ENCODE measurements at regions not wholly inside any gene's neighbourhood (a gene's known extent, or its start where the extent isn't known, plus 50 kb on each side); places are given as distances from the start of the nearest gene placed in this dataset.
A peak's percentile ranks its signal among the peaks of the same experiment; 100 is the strongest.

DNA sequence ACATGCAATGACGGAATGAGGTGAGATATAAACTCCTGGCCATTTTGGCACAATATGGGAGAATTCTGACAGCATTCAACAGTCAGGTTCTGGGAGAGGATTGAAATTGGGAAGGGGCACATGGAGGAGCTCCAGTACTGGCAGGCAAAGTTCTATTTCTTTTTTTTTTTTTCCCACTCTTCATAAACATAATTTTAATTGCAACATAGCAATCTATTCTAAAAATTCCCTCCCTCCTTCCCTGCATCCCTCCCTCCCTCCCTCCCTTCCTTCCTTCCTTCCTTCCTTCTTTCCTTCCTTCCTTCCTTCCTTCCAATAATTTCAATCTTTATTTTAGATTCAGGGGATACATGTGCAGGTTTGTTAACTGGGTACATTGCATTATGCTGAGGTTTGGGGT, 93.2 kb downstream of the PTCSC3 start:
- no peak for DNase-seq

DNA sequence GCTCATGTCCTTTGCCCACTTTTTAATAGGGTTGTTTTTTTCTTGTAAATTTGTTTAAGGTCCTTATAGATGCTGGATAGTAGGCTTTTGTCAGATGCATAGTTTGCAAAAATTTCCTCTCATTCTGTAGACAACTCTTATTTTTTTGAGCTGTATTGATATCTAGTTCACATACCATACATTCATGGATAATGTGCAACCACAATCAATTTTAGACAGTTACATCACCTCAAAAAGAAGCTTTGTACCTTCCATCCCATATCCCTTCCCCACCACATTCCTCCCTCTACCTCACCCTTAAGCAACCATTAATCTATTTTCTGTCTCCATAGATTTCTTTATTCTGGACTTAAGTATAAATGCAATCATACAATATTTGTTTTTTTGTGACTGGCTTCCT, 98.4 kb downstream of the PTCSC3 start:
- DNase-seq, result no peak

DNA sequence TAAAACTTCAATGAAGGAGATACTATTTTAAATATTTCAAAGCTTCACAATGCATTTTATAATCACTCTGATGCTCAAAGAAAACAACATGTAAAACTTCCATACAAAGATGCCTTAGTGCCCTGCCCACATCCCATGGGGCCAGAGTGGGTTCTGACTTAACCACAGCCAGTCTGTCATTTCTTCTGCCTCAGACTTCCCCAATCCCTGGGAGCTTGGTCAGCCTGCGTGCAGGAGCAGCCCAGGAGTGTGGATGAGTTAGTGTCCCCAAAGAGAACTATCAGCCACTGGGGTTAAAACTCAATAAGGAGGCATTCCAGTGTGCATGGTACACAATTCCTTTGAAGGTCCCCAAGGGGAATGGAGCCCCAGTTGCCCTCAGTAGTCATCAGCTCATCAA, 100.3 kb downstream of the PTCSC3 start:
- no peak for DNase-seq

DNA sequence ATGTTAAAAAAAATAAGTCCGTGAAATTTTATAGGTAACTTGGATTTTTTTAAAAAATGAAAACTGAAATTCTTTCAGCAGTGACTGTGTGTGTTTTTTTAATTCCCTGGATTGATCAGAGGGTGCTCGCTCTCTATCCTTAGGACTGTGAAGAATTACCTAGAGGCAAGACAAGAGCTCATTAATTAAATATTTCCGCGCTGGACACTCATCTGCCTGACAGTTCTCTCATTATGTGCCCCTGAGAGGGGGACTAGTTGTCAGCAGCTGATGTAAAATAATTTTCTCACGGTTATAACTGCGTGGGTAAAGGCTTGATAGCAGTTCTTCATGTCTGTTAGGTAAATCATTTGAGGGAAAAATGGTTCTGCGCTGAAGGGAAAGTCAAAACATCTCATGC, 101.3 kb downstream of the PTCSC3 start:
- no peak for DNase-seq

DNA sequence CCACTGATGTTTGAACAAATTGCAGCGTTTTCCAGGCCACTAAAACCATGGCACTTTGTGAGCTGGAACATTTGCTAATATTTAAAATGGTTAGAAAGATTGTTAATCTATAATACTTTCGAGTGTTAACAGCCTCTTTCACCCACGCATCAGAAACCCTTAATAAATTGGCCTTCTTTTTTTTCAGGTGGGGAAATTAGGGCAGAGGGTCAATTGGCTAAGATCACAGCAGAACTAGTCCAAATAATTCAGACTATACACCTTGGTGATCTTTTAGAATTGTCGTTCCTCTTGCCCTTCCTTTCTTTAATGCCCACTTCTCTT, 105.8 kb downstream of the PTCSC3 start:
- DNase-seq, result no peak

DNA sequence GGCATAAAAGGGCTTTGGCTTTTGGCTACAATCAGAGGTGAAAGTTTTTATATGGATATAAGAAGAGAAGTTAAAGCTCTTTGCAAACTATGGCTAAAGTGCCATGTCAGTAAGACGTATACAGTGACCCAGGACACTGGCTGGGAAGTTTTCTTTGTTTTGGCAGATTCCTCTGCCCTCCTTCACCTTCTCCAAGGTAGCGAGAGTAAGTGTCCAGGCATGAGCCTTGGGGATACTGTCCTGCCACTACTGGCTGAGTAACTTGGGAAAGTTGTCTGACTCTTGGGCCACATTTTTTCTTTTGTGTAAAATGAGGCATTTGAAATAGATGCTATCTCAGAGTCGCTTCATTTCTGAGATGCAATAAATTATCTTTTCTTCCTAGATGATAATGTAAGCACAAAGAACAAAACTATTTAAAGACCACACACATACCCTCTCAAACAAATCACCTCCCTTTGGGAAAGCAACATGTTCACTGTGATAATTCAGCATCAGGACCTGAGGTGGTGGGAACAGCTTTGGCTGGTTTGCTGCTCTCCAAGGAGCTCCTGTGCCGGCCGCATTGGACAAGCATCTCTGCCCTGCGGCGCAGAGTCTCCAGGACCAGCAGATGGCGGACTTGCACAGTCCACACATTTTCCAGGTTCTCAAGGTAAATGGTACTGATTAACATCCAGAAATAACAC, 106.3 kb downstream of the PTCSC3 start:
- peak; percentile 84 for DNase-seq

DNA sequence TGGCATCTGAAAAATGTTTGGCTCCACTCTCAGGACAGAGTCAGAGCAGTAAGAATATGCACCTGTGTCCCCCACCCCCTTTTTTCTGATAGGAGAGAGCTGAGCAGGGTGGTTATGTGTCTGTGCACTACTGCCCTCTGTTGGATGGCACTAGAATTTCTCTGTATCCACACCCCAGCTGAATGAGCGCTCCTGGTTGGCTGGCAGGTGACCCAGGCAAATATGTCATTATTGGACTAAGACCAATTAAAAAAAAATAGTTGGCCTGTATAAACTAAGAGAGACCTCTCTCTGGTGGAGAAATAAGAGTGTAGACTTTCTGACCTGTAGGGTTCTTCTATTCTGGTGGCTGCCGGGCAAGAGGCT, 107.0 kb downstream of the PTCSC3 start:
- peak; percentile 56 for DNase-seq

DNA sequence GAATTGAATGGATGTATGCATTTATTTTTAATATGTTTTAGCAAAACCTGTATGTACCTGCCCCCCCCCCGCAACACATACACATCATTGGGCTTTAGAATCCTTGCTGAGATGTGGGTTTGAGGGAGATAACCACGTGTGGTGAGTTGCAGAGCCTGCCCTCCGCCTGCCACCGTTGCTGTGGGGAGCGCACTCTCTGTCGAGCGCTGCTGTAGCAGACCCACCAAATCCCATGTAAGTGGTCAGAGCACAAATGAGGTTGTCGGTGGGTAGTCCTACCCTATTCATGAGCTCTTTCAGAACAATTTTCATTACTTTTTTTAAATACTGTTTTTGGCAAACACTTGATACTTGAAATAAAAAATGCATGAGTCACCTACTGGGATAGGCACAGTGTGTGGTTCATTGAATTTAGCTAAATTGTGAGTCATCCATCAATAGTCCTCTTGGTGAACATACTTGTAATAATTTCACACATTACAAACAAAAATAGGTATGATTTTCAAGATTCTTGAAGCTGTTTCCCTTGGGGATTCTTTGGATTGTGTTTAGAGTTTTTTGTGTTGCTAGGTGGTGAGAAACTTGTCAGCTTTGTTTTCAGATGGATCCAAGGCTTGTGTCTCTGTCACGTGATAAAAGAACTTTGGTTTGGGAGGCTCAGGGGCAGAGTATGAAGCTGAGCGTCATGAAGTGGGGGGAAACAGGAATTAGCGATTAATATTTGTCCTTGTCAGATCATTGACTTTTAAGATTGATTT, 107.6 kb downstream of the PTCSC3 start:
- no peak for DNase-seq

DNA sequence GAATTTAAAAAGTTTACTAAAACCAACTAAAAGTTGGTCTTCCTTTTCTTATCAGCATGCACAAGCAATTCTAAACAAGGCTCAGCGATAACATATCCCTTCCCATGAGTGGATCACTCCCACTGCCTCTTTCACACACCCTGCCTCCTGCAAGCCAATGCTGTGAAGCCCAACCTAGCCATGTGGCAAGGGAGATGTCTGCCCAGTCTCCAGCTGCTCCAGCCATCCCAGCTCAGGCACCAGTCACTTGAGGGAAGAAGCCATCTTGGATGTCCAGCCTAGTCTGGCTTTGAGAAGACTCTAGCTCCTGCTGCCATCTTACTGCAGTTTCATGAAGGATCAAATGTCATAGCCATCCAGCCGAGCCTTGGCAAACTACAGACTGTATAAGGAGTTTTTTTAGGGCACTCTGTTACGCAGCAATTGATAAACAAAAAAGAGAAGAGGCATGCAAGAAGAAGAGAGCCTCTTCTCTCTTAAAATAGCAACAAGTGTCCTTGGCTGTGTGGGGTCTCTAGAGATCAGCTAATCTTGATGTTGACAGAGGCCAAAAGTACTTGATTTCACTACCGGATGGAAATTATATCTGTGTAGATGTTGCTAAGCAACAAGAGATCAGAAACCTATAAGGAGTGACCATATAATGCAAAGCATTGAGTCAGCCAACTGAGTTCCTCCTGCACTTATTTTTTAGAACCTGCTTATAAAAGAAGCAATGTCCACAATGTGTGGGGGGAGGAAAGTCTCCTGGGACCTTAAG, 108.9 kb downstream of the PTCSC3 start:
- DNase-seq, result peak; percentile 24

DNA sequence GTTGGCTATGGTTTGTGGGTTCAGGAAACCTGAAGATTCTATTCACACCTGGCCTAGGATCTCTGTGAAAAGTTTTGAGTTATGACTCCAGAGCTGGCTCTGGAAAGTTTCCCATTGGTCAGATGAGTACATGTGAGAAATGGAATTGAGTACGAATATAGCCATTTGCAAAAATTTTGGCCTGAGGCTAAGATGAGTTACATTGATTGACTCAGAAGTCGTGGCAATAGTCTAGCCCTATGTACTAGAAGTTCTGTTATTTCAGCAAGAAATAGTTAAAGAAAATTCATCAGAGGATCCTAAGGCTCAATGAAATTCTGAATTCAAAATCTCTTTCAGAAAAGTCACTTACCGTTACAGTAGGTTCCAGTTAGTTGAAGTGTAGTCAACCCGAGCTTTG, 109.9 kb downstream of the PTCSC3 start:
- no peak for DNase-seq

DNA sequence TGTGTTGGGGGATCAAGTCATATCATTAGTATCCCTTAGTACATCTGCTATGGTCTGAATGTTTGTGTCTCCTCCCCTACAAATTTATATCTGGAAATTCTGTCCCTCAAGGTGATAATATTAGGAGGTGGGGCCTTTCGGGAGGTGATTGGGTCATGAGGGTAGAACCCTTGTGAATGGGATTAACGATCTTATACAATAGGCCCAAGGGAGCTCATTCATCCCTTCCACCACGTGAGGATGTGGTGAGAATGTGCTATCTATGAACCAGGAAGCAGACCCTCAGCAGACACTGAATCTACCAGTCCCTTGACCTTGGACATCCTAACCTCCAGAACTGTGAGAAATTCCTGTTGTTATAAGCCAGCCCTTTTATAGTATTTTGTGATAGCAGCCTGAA, 110.7 kb downstream of the PTCSC3 start:
- no peak for DNase-seq

DNA sequence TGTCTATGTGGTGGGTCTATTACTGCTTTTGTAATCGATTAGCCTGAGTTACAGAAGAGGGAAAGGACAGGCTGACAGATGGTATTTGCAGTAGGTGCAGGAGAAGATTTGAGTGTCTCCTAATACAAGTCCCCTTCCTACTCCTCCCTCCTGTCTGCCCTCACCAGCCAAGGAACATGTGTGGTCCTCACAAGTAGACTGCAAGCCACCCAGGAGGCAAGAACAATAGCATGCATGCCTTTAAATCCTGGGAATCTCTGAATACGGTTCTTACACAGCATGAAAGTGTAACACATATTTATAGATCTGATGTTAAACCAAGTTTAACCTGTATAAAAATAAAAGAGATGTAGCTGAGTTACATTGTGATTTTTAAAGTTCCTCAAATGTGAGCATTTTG, 117.0 kb downstream of the PTCSC3 start:
- no peak for DNase-seq

DNA sequence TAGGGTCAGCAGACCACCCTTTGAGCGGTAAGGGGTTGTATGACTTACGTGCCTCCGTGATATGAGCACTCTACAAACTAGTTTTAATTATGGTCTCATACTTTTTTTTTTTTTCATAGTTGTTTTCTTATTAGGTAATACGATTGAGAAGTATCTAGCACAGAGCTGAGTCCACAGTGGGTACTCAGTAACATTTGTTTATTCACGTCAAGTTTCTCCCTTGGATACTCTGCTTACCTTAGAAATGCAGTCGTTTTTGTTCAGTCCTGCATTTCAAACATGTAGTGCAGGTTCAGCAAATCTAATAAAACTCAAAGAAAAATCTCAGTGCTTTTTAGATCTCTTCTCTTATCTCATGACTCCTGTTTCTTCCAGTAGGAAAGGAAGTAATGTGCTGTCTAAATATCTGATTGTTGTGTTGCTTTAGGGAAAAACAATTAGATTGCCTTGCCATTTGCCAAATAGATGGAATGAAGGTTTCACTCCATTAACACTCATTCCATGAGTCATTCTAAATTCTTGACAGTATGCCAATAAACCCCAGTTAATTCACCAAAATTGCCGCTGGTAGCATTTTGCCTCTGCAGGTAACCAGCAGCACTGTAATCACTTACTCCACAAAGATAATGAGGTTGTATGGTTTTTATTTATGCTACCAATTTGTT, 118.9 kb downstream of the PTCSC3 start:
- peak; percentile 47 for DNase-seq

DNA sequence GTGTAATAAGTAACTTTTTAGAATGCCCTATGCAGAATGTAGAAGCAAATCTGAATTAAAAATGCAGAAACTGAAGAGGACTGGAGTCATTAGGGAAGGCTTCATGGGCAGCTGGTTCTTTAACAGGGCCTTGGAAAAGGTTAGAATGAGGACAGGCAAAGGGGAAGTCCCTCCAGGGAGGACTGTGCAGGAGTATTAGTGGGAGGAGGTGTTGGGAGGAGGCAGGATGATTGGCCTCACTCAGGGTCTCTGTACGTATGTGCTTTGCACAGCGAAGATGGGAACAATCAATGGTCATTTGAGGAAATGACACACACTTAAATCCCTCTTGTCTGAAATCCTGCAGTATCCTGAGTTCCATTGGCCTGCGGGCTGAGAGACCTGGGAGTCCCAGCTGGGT, 119.7 kb downstream of the PTCSC3 start:
- no peak for DNase-seq

DNA sequence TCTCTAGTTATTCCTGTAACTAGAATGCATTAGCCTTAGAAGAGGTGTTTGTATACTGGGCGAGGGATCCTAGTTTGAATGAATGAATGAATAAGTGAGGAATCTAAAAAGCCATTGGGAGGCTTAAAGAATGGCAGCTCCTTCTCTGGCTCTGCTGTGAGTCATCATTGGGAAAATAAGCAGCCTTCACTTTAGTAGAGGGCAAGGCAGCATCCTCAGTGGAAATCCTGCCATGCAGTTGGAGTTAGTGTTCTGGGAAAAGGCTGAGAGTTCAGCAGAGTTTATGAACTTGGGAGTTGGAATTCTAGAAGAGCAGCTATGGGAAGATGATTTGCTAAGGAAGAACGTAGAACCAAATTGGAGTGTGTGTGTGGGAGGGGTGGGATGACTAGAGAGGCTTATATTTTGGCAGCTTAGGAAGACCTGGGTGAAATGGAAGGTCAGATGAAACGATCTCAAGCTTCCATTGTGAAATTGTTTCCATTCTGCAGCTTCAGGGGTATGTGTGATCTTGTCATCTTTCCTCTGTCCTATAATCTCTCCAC, 120.8 kb downstream of the PTCSC3 start:
- DNase-seq, result no peak

DNA sequence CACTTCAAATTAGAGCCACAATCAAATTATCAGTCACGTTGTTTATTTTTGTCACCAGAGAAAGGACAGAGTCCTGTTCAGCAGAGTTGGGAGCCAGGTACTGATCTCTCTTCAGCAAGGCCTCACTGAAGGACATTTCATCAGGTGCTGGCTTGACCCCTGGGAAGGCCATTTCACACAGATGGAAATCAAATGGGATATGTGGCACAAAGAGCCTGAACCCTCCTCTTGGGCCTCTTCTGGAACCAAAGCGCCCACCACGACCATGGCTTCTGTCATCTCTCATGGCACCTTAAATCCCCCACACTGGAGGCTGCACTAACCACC, 121.5 kb downstream of the PTCSC3 start:
- DNase-seq, result no peak

DNA sequence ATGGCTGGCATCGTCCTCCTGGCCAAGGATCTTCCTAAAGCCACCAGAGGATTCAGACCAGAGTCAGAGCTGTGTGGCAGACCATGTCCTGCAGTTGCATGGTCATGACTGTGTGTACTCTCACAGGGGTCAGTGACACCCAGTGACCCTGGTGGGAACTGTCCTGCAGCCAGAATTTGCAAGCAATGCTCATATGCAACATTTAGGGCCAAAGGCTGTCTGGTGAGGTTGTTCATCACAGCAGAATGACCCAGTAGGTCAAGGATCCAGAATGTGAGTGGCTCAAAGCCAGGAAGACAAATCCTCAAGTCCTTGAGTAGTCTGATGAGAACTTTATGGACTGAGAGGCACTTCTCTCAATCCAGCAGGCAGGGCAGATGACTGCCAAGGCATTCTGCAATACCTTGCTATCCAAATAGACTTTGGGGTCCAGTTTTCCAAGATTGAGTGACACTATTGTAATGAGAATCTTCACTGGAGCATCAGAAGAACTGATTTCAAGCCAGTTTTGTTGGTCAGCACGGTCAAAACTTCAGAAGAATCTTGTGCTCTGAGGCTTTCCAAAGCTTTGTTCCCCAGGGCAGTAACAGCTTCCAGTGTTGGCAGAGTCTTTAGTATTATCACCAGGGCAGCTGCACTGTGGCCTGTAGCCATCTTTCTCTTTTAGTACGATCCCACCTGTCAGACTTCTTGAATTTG, 122.0 kb downstream of the PTCSC3 start:
- no peak for DNase-seq

DNA sequence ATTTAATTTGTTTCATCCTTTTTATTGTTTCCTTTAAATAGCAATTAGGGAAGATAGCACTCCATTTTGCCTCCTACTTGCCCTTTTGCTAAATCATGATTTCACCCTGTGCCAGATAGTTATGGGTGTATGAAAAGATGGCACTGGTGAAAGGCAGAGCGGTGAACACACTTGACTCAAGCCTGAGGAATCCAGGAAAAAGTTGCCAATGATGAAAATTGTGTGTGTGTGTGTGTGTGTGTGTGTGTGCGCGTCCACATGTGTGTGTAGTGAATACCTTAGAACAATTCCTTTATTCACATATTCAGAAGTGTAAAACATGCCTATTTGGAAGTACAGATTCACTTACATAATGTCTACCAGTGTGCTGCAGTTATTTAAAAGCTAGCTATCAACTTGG, 123.8 kb downstream of the PTCSC3 start:
- no peak for DNase-seq

DNA sequence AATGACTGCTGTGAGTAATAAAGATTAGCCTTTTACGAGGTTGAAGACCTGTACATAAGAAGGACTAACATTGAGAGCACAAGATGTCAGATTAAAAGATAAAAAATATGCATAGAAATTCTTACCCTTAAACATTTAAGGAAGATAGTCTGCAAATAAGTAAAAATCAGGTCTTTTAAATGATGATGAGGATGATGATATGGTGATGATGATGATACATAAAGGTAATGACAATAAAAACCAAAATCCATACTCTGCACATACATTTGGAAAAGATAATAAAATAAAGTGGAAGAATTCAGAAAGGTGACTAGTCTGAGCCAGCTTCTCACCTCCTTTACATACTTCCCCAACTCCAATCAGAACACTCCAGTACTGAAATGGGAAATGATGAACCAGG, 124.5 kb downstream of the PTCSC3 start:
- no peak for DNase-seq

DNA sequence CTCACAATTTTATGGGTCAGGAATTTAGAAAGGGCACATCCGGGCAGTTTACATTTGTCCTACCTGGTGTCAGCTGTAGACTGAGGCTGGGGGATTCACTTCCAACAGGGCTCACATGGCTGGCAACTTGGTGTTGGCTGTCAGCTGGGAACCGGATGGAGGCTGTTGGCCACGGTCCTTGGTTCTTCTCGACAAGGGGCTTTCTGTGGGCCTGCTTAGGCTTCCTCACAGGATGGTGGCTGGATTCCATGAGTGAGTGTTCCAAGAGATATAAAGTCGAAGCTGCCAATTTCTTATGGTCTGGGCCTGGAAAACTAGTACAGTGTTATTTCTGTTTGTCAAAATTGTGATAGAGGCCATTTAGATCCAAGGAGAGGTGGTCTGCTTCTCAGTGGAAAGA, 127.9 kb downstream of the PTCSC3 start:
- DNase-seq, result no peak

DNA sequence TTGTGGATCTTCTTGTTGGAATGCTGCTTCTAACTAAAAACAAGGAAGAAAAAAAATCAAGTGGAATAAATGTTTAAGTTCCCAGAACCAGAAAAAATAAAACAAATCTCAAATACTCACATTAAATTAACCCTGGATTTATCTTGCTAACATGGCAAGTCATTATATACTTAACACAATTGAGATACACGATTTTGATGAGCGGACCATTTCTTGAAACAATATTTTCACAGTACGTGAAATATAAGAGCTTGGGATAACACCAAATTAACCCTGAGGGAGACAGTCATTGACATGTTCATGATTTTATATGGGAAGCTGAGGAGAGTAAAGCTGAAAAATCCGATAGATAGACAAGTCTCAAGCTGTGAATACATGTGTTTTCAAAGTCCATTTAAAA, 128.6 kb downstream of the PTCSC3 start:
- DNase-seq, result no peak

DNA sequence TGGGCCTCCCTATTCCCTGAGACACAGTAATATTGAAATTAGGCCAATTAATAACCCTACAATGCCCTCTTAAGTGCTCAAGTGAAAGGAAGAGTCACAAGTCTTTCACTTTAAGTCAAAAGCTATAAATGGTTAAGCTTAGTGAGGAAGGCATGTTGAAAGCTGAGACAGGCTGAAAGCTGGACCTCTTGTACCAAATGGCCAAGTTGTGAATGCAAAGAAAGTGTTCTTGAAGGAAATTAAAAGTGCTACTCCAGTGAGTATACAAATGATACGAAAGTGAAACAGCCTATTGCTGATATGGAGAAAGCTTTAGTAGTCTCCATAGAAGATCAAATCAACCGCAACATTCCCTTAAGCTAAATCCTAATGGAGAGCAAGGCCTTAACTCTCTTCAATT, 140.8 kb downstream of the PTCSC3 start:
- no peak for DNase-seq

DNA sequence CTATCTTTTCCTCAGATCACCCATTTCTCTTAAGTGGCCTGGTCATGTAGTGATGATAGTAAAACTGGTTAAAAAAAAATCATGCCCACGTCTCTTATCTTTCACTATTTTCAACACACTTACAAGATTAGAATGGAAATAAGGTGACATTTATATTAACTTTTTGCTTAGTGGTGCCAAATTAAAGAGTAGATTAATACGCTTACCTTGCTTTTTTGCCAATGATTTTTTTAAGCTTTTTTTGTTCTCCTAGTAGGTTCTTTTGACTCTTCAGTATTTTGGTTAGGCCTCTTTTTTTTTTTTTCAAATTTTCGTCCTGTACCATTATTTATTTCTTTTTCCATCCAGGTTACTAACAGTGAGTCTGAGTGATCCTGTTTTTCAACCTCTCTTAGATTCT, 147.9 kb downstream of the PTCSC3 start:
- no peak for DNase-seq

All from NCI-H1436 (cell line).